ENCODE measurements at regions not wholly inside any gene's neighbourhood (a gene's known extent, or its start where the extent isn't known, plus 50 kb on each side); places are given as distances from the start of the nearest gene placed in this dataset.

GRCh38 chr10:120983721-120984120, 132.6 kb downstream of the WDR11 start:
- Histone ChIP-seq H3K79me2 (ENCODE audit: control insufficient read depth, insufficient read depth, low read length) (no peaks in the 10 kb centered on the region), H3K9ac (ENCODE audit: low read length) (no peak overlapping the region), H4K20me1 (ENCODE audit: control insufficient read depth, insufficient read depth, low read length, poor library complexity, severe bottlenecking) (no peaks in the 10 kb centered on the region), H2AFZ (ENCODE audit: insufficient read depth, low read depth, low read length, poor library complexity, severe bottlenecking) (no peak overlapping the region), H3K27ac (ENCODE audit: low read length in 2 of 2) (no peak overlapping the region), H3K36me3 (replicated peaks in 1 of 2; ENCODE audit: control extremely low read depth in 1 of 2, control insufficient read depth in 1 of 2, extremely low read depth in 1 of 2, insufficient read depth in 2 of 2, low read length in 1 of 2) (no peaks in the 10 kb centered on the region), H3K4me2 (replicated peaks; ENCODE audit: low read depth, low read length, poor library complexity, severe bottlenecking) (no peak overlapping the region), H3K9me3 (ENCODE audit: control extremely low read depth in 1 of 3, control insufficient read depth in 2 of 3, insufficient read depth in 1 of 3, low read length in 2 of 3) (peaks cover 0 to 28% (median 0%) of the 10 kb centered on the region in 3 donors), H3K27me3 (replicated peaks in 1 of 4; ENCODE audit: control extremely low read depth in 1 of 4, control insufficient read depth in 3 of 4, insufficient read depth in 4 of 4, low read length in 3 of 4) (peaks cover 0 to 24% (median 6%) of the 10 kb centered on the region in 4 experiments), H3K4me3 (ENCODE audit: control extremely low read depth in 1 of 5, extremely low read depth in 1 of 5, insufficient read depth in 1 of 5, low read depth in 2 of 5, low read length in 4 of 5) (no peak overlapping the region), H3K4me1 (ENCODE audit: control insufficient read depth in 2 of 2, insufficient read depth in 2 of 2, low read length in 2 of 2) (peaks cover 0 to 10% of the 10 kb centered on the region in 2 donors)
- DNase-seq (no peak), ATAC-seq (ENCODE audit: low read depth) (no peak)
- Mint-ChIP-seq H3K27ac (no peak overlapping the region), H3K9me3 (ENCODE audit: insufficient read depth) (no peaks in the 10 kb centered on the region), H3K27me3 (peaks cover 31% of the 10 kb centered on the region), H3K4me1 (peaks cover 8% of the 10 kb centered on the region), H3K4me3 (no peak overlapping the region)
- ChIA-PET POLR2A (no interaction called here), CTCF (no interaction called here)
- 100% methylated on average over 1 of the region's 2 CpGs for WGBS (ENCODE audit: insufficient coverage)
- no peak for TF ChIP-seq CTCF (IDR thresholded peaks at IDR 0.05)
- TF ChIP-seq EZH2 (IDR thresholded peaks at IDR 0.05; ENCODE audit: borderline replicate concordance, insufficient read depth, low read depth, low read length, poor library complexity, severe bottlenecking), result no peak
- intact Hi-C loops (cut with micrococcal nuclease), result no loop called here

- Histone ChIP-seq H2AFZ (ENCODE audit: insufficient read depth, low read depth, low read length, poor library complexity, severe bottlenecking) (no peak overlapping the region), H3K27ac (ENCODE audit: low read length in 2 of 2) (no peak overlapping the region), H3K4me2 (replicated peaks; ENCODE audit: low read depth, low read length, poor library complexity, severe bottlenecking) (no peak overlapping the region), H3K9ac (ENCODE audit: low read length) (no peak overlapping the region), H3K27me3 (replicated peaks in 1 of 4; ENCODE audit: control extremely low read depth in 1 of 4, control insufficient read depth in 3 of 4, insufficient read depth in 4 of 4, low read length in 3 of 4) (peaks cover 0 to 19% (median 5%) of the 10 kb centered on the region in 4 experiments), H3K9me3 (ENCODE audit: control extremely low read depth in 1 of 3, control insufficient read depth in 2 of 3, insufficient read depth in 1 of 3, low read length in 2 of 3) (peaks cover 0 to 30% (median 0%) of the 10 kb centered on the region in 3 donors), H3K79me2 (ENCODE audit: control insufficient read depth, insufficient read depth, low read length) (no peaks in the 10 kb centered on the region), H3K36me3 (replicated peaks in 1 of 2; ENCODE audit: control extremely low read depth in 1 of 2, control insufficient read depth in 1 of 2, extremely low read depth in 1 of 2, insufficient read depth in 2 of 2, low read length in 1 of 2) (no peaks in the 10 kb centered on the region), H4K20me1 (ENCODE audit: control insufficient read depth, insufficient read depth, low read length, poor library complexity, severe bottlenecking) (no peaks in the 10 kb centered on the region), H3K4me1 (ENCODE audit: control insufficient read depth in 2 of 2, insufficient read depth in 2 of 2, low read length in 2 of 2) (peaks cover 0 to 7% of the 10 kb centered on the region in 2 donors), H3K4me3 (ENCODE audit: control extremely low read depth in 1 of 5, extremely low read depth in 1 of 5, insufficient read depth in 1 of 5, low read depth in 2 of 5, low read length in 4 of 5) (no peak overlapping the region)
- Mint-ChIP-seq H3K4me1 (peaks cover 6% of the 10 kb centered on the region), H3K27ac (no peak overlapping the region), H3K9me3 (ENCODE audit: insufficient read depth) (peaks cover 5% of the 10 kb centered on the region), H3K4me3 (no peak overlapping the region), H3K27me3 (peaks cover 26% of the 10 kb centered on the region)
- WGBS (ENCODE audit: insufficient coverage), result 78% methylated on average over 4 of the region's 4 CpGs
- no peak for TF ChIP-seq EZH2 (IDR thresholded peaks at IDR 0.05; ENCODE audit: borderline replicate concordance, insufficient read depth, low read depth, low read length, poor library complexity, severe bottlenecking)
- TF ChIP-seq CTCF (IDR thresholded peaks at IDR 0.05), result no peak
- CTCF ChIA-PET, result no interaction called here
- intact Hi-C loops (cut with micrococcal nuclease), result no loop called here
- POLR2A ChIA-PET, result no interaction called here
- ATAC-seq (ENCODE audit: low read depth) (no peak), DNase-seq (no peak)
Observed at GRCh38 chr10:120984221-120984620, 133.1 kb downstream of the WDR11 start.

Measured in B cell (primary cell).